ENCODE measurements at regions not wholly inside any gene's neighbourhood (a gene's known extent, or its start where the extent isn't known, plus 50 kb on each side); places are given as distances from the start of the nearest gene placed in this dataset.

DNA sequence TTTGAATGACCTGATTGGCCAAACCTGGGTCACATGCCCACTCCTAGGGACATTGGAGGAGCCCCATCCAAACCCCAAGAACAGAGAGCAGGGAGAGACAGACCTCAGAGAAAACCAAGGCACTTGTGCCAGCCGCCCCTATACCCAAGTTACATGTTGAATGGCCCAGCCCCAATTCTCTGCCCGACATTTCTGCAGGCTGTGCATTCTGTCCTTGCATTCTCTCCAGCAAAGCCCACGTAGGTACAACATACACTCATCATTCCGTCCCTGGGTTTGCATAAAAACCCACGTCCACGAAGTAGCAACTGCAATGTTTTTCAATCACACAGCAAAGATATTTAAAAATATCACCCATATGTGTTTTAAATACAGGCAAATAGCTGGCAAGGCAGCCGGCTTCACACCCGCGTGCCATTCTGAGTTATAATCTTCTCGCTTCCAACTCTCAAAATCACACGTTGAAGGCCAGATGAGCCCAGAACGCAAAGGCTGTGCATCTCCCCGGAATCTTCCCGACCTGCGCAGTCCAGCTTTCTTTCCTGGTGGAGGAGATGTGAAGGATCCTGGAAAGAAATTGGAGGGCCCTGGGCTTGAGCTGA lies 91.7 kb upstream of the MYL2 start:
- TF ChIP-seq, protein P1, sequence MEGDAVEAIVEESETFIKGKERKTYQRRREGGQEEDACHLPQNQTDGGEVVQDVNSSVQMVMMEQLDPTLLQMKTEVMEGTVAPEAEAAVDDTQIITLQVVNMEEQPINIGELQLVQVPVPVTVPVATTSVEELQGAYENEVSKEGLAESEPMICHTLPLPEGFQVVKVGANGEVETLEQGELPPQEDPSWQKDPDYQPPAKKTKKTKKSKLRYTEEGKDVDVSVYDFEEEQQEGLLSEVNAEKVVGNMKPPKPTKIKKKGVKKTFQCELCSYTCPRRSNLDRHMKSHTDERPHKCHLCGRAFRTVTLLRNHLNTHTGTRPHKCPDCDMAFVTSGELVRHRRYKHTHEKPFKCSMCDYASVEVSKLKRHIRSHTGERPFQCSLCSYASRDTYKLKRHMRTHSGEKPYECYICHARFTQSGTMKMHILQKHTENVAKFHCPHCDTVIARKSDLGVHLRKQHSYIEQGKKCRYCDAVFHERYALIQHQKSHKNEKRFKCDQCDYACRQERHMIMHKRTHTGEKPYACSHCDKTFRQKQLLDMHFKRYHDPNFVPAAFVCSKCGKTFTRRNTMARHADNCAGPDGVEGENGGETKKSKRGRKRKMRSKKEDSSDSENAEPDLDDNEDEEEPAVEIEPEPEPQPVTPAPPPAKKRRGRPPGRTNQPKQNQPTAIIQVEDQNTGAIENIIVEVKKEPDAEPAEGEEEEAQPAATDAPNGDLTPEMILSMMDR (IDR thresholded peaks at IDR 0.05), result no peak
- TF ChIP-seq EP300 (IDR thresholded peaks at IDR 0.05), result no peak
- TF ChIP-seq POLR2AphosphoS5 (IDR thresholded peaks at IDR 0.05), result no peak
